COR-L47 (cell line): ENCODE measurements at regions not wholly inside any gene's neighbourhood (a gene's known extent, or its start where the extent isn't known, plus 50 kb on each side); places are given as distances from the start of the nearest gene placed in this dataset.
A peak's percentile ranks its signal among the peaks of the same experiment; 100 is the strongest.

Source experiments
- DNase-seq: peaks from one replicate; lab custom pipeline; 2025; lab: John Stamatoyannopoulos, UW

DNA sequence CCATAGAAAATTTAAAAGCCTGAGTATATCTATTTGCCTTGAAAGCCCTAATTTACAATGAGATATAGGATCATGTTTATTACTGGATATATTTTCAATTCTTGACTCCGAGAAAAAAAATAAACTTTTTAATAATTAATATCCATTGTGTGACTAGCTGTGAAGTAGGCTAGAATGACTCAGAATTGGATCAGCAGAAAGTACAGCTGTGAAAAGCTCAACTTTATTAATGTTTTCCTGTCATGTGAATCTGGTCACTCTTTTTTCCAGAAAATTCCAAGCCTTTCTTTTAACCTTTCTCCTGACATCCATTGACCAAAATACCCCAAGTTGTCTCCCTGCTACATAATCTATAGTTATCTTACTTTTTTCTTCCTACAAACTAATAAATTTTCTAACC, 171.8 kb upstream of the PACRGL start:
- no peak for DNase-seq

- DNase-seq, result no peak
Measured at GRCh38 chr4:20529691-20530090, 170.6 kb upstream of the PACRGL start.

DNA sequence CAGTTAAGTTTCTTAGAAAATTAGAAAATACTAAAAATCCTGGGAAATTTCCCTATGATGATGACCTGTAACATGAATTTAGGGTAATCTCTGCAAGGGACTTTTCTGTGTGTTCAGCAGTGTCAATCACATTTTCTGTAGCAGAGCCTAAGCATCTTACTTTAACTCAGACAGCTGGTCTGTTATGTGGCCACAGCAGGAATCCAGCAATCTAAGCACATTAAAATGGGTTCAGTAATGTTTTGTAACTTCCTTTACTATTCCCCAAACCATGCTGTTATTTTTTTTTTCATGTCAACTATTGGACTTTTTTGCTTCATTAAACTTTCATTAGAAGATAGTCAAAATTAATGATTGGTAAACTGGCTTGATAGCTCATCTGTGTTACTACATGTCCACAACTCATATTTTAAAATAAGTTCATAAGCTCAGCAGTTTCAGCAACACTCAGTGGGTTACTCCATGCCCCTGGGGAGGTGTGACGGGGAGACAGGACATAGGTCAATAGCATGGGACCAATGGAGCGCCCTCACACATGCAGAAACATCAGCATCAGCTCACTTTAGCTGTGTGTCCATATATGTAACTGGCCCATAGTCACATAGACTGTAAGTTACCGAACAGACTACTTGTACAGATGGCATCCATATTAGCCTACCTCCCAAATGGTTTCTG, 168.0 kb upstream of the PACRGL start:
- no peak for DNase-seq

DNA sequence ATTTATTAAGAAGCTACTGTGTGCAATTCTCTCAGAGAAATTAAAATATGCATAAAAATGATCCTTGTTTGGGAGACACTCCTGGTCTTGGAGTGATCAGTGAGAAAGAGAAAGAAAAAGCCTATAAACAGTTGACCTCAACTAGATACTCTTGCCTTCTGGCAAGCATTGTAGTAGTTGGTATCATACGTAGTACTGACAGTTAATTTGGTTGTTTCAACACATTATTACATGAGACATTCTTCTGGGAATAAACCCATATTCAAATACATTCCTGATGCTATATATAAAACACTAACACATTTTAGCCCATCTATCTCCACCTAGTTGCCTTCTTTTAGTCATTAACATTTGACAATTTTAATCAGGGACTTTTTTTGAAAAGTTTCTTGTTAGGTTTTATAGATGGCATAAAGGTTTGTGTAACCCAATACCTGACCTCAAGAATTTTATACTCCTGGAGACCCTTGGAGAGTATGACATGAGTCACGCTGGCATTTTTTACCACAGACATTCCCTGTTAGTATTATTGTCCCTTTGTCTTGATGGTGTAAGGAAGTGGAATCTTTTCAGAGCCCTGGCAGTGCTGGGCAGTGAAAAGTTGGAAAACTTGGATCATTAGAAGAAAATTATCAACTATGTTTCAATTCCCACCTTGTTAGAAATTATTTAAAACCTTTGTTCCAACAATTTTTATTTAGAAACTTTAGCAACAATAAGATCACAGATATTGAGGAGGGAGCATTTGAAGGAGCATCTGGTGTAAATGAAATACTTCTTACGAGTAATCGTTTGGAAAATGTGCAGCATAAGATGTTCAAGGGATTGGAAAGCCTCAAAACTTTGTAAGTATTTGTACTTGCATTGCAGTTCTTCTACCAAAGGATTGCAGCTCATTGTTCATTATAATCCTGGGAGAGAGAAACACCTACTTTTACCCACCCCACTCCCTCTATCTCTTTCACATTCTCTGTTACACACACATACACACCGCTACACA, 167.1 kb upstream of the PACRGL start:
- no peak for DNase-seq

DNA sequence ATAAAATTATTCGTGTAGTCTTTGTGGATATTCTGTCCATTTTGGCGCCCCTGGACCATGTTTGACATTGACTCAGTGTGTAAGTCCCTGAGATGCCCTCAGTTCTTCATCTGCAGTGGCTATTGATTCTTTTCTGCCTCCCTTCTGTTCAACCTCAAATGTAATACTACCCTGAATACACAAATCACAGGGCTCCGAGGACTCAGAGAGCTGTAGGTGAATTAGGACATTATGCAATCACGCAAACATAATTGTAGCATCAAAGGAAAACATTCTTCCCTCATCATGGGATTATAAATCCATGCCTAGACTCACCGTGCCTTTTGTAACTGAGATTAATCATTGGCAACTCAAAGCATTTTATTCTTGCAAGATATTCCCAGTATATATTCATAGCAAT, 161.4 kb upstream of the PACRGL start:
- DNase-seq, result peak; percentile 25

DNA sequence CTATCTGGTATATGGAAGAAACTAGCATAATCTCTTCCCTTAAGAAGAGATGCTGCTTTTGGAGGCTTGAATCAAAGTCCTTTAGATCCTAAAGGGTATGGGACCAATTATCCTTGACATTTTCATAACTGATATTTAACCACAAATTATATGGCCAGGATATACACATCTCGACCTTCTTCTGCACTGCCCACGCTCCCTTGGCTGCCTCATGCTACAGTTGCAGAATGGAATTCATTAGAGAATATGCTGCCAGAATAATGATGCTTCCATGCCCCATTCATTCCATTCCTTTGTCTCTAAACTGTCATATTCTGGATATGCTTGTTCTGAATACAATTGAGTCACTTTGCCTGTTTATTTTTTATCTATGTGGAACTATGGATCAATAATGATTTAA, 157.1 kb upstream of the PACRGL start:
- DNase-seq, result no peak

DNA sequence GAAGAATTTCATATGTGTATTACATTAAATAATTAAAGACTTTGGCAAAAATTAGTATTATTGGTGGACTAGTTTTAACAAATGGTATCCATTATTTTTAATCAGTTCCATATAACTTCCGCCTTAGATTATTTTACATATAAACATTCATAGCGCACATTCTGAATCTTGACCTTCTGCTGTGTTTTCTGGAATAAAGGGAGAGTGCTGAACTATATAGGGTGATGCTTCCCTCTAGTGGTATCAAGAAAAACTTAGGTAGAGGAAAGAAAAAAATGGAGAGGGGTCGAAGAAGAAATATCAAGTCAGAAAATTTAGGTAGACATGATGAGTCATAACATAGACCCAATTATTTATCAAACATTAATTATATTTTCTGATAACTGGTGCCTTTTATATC, 155.6 kb upstream of the PACRGL start:
- peak; percentile 14 for DNase-seq

DNA sequence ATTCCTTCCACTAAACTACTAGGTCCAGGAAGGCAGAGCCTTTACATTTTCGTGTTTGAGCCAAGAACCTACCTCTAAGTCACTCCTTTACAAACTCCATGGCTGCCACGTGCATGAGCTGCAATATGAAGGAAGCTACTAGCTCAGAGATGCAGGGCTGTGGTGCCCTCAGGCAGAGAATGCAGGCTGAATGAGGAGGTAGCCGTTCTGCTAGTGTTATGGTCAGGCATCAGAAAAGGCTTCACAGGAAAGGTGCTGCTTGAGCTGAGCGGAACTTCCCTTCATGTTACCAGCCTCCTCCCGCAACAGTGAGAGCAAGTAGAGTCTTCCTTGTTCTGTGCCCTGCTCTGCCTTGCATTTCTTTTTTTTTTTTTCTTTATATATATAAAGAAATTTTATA, 148.3 kb upstream of the PACRGL start:
- no peak for DNase-seq

DNA sequence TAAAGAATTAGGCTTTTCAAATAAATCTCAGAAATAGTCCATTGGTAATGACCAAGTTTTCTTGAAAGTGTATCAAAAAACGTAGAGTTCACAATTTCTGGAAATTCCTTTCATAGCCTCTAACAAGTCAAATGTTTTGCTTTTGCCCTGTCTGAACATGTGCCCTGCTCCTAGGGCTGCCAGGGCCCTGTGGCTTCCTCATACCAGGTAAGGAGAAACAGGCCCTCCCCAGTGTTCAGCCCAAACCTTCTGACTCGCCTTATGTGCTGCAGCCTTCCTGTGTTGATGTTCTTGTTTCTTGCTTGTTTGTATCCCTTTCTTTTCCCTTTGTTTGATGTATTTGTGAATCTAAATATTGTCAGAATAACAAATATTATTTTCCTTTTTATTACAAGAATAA, 146.1 kb upstream of the PACRGL start:
- DNase-seq, result no peak

DNA sequence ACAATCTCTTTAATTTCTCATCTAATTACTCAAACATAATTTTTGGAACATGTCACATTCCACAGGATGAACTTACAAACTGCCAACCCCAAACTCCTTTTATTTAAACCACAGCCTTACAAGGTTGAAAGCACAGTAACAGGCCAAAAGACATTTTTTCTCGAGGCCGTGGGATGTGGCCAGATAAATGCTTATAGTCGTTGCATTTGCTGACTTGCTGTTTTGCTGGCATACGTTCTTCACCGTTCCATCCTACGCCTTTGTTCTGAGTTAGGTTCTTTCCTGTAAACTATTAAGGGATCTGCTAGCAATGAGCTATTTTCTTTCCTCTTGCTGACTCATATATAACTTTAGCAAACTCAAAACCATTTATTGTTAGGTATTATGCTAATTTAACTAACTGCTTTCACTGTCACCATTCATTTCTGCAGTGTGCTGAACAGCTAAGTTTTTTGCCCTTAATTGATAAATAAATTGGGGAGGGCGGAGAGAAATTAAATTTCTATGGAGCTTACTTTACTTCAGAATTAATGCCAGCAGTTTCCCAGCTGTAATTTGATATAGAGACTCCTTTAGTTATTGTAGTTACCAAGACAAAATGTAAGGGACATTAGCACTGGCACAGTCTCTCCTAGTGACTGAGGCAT, 135.1 kb upstream of the PACRGL start:
- DNase-seq, result no peak

DNA sequence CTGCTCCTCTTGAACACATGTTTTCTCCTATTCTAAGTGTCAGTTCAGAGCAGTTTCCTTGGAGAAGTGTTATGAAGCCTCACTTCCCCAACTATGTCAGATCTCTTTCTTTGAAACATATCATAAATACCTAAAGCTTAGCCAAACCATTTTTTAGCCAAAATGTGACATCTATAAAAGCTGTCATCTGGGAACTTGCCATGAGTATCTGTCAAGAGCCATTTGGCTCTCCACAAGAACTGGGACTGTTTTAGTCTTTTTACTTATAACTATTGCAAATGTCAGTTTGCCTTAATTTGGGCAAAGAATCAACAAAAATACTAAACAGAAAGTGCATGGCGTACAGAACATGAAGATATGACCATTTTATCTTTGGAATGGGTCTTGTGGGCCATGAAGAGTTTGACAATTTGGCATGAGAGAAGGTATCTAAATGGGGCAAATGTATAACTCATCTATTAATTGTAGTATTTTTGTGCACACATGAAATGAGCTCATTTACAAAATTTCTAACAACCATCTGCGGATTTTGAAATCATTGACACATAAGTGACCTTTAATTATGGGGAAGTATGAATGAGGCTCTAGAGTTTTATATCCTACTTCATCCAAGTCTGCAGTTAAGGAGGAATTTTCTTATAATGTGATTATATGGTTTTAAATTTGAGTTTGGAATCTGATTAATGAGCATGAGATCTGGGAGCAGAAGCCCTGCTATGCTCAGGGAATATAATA, 129.1 kb upstream of the PACRGL start:
- no peak for DNase-seq

GRCh38 chr4:20572976-20573375, 127.3 kb upstream of the PACRGL start:
- no peak for DNase-seq

GRCh38 chr4:20574986-20575385, 125.3 kb upstream of the PACRGL start:
- DNase-seq, result no peak

GRCh38 chr4:20575486-20575885, 124.8 kb upstream of the PACRGL start:
- DNase-seq, result no peak

DNA sequence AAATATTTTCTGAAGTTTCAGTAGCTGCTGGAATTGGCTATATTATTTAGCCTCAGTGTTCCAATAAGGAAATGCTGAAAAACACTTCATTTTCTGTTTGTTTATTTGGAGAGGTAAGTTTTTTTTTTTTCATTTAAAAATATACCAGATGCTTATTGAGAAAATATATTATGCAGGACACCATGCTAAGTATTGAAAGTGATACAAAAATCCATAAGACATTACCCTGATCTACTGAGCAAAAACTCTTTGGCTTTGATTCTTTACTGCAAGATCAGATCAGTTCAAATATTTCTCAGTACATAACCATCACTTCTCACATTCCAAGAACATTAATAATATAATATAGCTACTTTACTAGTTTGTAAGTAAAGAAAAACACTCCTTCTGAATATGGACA, 123.4 kb upstream of the PACRGL start:
- no peak for DNase-seq

DNA sequence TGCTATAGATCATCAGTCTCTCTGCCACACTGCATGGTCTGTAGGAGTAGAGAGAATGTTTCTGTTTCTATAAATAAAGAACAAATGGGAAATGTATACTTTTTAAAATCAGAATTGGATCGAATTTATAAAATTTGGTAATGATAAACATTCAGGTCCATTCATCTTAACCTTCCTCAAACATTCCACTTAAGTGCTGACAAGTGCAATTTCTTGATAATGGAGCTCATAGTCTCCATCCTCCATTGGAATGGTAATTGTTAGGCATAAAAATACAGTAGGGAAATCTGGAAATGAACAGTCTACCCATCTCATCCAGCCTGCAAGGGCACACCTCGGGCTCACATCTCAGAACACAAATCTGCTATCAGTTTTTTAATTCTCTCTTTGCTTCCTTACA, 122.6 kb upstream of the PACRGL start:
- DNase-seq, result no peak

- DNase-seq, result no peak
Measured at GRCh38 chr4:20580907-20581306, 119.4 kb upstream of the PACRGL start.

DNA sequence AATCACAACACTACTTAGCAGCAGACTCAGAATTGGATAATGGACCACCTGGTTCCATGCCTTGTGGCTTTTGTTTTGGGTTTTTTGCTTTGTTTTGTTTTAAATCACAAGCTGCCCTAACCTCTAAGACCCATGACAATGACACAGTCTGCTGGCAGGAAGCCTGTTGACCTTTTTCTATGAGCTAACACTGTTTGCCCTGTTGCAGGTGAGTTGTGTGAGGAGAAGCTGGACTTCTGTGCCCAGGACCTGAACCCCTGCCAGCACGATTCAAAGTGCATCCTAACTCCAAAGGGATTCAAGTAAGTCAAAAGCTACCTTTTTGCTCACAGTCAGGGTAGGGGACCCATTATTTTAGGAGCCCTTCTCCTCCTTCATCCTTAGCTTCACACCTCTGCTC, 110.8 kb upstream of the PACRGL start:
- peak; percentile 24 for DNase-seq

- DNase-seq, result no peak
Measured at GRCh38 chr4:20590849-20591248, 109.4 kb upstream of the PACRGL start.

GRCh38 chr4:20591571-20591970, 108.7 kb upstream of the PACRGL start:
- no peak for DNase-seq

DNA sequence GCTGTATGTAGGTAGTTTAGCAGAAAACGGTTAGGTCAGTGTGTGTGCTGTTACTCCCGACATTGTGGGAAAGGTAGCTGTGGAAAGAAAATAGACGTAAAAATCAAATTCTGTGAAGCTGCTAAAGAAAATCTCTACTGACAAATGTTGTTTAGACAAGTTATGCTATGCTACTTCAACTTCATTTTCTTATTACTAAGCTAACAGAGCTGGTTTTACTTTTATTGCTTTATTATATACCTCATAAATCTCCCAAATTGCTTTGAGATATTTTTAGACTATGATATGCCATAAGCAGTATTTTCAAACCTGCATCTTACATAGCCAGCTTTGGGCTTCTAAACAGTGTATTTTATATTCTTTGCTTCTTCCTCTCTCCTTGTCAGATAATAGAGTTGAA, 108.2 kb upstream of the PACRGL start:
- DNase-seq, result no peak

DNA sequence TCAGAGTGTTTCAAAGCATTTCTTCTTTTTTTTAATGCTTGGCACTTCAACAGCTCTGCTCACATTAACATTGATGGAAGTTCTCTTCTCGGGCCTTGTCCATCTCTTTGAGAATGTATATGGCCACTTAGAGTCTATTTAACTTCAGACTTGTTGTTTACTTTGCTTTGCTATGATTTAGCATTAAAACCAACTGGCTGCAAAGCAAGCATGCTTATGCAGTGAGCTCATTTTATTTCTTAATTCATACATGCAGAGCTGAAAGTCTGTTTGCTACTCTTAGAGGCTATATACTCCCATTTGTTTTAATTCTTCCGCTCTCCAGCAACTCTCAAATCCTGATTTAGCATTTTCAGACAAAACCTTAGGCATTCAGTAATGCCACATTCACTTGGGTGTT, 107.6 kb upstream of the PACRGL start:
- no peak for DNase-seq
